Inferior parietal cortex (tissue), 1 donor: ENCODE measurements at regions not wholly inside any gene's neighbourhood (a gene's known extent, or its start where the extent isn't known, plus 50 kb on each side); places are given as distances from the start of the nearest gene placed in this dataset.
"Not testable (repeated sequence)": the region's sequence is repeated elsewhere in the genome, so short reads cannot be mapped to it uniquely, and the experiment has no call there.

Experiments used
- DNase-seq: peaks from one replicate; pipeline ENCODE4 v3.0.0-alpha.2; 2016; ENCODE audit errors: extremely low spot score

- DNase-seq = no peak
These were observed 102.3 kb upstream of the TRPC7 start for GRCh38 chr5:136467632-136468031.

GRCh38 chr5:136466041-136466415 lies 100.7 kb upstream of the TRPC7 start:
- DNase-seq = no peak

- DNase-seq = no peak
These were observed 93.1 kb upstream of the TRPC7 start for GRCh38 chr5:136458481-136458880.

- peak; percentile 47 for DNase-seq
These were observed 92.2 kb upstream of the TRPC7 start for GRCh38 chr5:136457390-136458013.

GRCh38 chr5:136455409-136455808 lies 90.1 kb upstream of the TRPC7 start:
- no peak for DNase-seq

- no peak for DNase-seq
These were observed 88.8 kb upstream of the TRPC7 start for GRCh38 chr5:136453986-136454758.

- DNase-seq = no peak
These were observed 87.9 kb upstream of the TRPC7 start for GRCh38 chr5:136453199-136453598.

- not testable (repeated sequence) for DNase-seq
These were observed 82.2 kb upstream of the TRPC7 start for GRCh38 chr5:136447576-136447975.

GRCh38 chr5:136446565-136446964 lies 81.2 kb upstream of the TRPC7 start:
- no peak for DNase-seq

- not testable (repeated sequence) for DNase-seq
These were observed 78.8 kb upstream of the TRPC7 start for GRCh38 chr5:136444099-136444498.

GRCh38 chr5:136439367-136439766 lies 74.0 kb upstream of the TRPC7 start:
- no peak for DNase-seq

- DNase-seq = no peak
These were observed 70.7 kb upstream of the TRPC7 start for GRCh38 chr5:136435946-136436543.

- no peak for DNase-seq
These were observed 69.5 kb upstream of the TRPC7 start for GRCh38 chr5:136434795-136435194.

GRCh38 chr5:136432705-136433104 lies 67.4 kb upstream of the TRPC7 start:
- DNase-seq = no peak

- no peak for DNase-seq
These were observed 64.7 kb upstream of the TRPC7 start for GRCh38 chr5:136430081-136430480.

- no peak for DNase-seq
These were observed 62.1 kb upstream of the TRPC7 start for GRCh38 chr5:136427426-136427825.

GRCh38 chr5:136425921-136426320 lies 60.6 kb upstream of the TRPC7 start:
- DNase-seq = no peak

GRCh38 chr5:136424835-136425584 lies 59.7 kb upstream of the TRPC7 start:
- peak; percentile 76 for DNase-seq

- no peak for DNase-seq
These were observed 58.7 kb upstream of the TRPC7 start for GRCh38 chr5:136423944-136424606.

GRCh38 chr5:136420168-136420898 lies 55.0 kb upstream of the TRPC7 start:
- DNase-seq = no peak

- no peak for DNase-seq
These were observed 53.0 kb upstream of the TRPC7 start for GRCh38 chr5:136418301-136418700.
